HG02763 (cell line): ENCODE measurements at regions not wholly inside any gene's neighbourhood (a gene's known extent, or its start where the extent isn't known, plus 50 kb on each side); places are given as distances from the start of the nearest gene placed in this dataset.
"Not testable (repeated sequence)": the region's sequence is repeated elsewhere in the genome, so short reads cannot be mapped to it uniquely, and the experiment has no call there.

Experiments used
- ATAC-seq: cut with Tn5 transposase; IDR thresholded peaks from one replicate; pipeline ENCODE4 v1.9.1; 2021; ENCODE audit warnings: mild to moderate bottlenecking, moderate library complexity; ENCODE audit not compliant: unreplicated experiment

GRCh38 chr18:60020107-60020925 lies 120.5 kb downstream of the PMAIP1 start:
- ATAC-seq, result no peak

GRCh38 chr18:60019463-60019840 lies 119.7 kb downstream of the PMAIP1 start:
- no peak for ATAC-seq

- ATAC-seq, result no peak
Observed at GRCh38 chr18:60018618-60019462, 119.0 kb downstream of the PMAIP1 start.

- ATAC-seq, result not testable (repeated sequence)
Observed at GRCh38 chr18:60018134-60018533, 118.3 kb downstream of the PMAIP1 start.

- ATAC-seq, result no peak
Observed at GRCh38 chr18:60017371-60017770, 117.6 kb downstream of the PMAIP1 start.

- not testable (repeated sequence) for ATAC-seq
Observed at GRCh38 chr18:60015826-60016225, 116.0 kb downstream of the PMAIP1 start.

GRCh38 chr18:60013148-60013547 lies 113.4 kb downstream of the PMAIP1 start:
- not testable (repeated sequence) for ATAC-seq

GRCh38 chr18:60010984-60011383 lies 111.2 kb downstream of the PMAIP1 start:
- ATAC-seq, result no peak

- ATAC-seq, result no peak
Observed at GRCh38 chr18:60010513-60010912, 110.7 kb downstream of the PMAIP1 start.

GRCh38 chr18:60007661-60008060 lies 107.9 kb downstream of the PMAIP1 start:
- ATAC-seq, result no peak

- no peak for ATAC-seq
Observed at GRCh38 chr18:60003610-60004185, 103.9 kb downstream of the PMAIP1 start.

- peak; percentile 54 for ATAC-seq
Observed at GRCh38 chr18:59996370-59996966, 96.7 kb downstream of the PMAIP1 start.

- no peak for ATAC-seq
Observed at GRCh38 chr18:59994357-59994756, 94.6 kb downstream of the PMAIP1 start.

- no peak for ATAC-seq
Observed at GRCh38 chr18:59993560-59993959, 93.8 kb downstream of the PMAIP1 start.

- no peak for ATAC-seq
Observed at GRCh38 chr18:59990121-59990823, 90.5 kb downstream of the PMAIP1 start.

- no peak for ATAC-seq
Observed at GRCh38 chr18:59988098-59988706, 88.4 kb downstream of the PMAIP1 start.

- no peak for ATAC-seq
Observed at GRCh38 chr18:59987102-59987501, 87.3 kb downstream of the PMAIP1 start.

- no peak for ATAC-seq
Observed at GRCh38 chr18:59986139-59986538, 86.3 kb downstream of the PMAIP1 start.

GRCh38 chr18:59985289-59985688 lies 85.5 kb downstream of the PMAIP1 start:
- no peak for ATAC-seq

GRCh38 chr18:59983506-59983905 lies 83.7 kb downstream of the PMAIP1 start:
- ATAC-seq, result no peak
